ENCODE measurements at regions not wholly inside any gene's neighbourhood (a gene's known extent, or its start where the extent isn't known, plus 50 kb on each side); places are given as distances from the start of the nearest gene placed in this dataset.

DNA sequence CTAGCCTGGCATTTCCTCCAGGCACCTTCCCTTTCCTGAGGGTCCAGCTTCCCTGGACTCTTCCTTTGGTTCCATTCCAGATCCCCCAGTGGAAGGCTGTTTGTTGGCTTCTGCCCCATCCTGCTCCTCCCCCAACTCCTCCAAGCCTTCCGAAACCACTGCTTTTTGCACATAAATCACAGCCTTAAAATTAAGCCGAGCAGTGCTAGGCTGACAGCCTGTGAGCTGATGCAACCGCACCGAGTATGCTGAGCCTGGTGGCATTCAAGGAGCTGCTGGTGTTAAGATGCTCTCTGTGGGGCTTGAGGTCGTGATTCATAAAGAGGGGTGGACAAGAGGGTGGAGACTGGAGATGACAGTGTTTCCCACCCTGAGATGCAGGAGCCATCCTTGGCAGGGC lies 266.6 kb upstream of the C1orf174 start:
- TF ChIP-seq, protein P1, sequence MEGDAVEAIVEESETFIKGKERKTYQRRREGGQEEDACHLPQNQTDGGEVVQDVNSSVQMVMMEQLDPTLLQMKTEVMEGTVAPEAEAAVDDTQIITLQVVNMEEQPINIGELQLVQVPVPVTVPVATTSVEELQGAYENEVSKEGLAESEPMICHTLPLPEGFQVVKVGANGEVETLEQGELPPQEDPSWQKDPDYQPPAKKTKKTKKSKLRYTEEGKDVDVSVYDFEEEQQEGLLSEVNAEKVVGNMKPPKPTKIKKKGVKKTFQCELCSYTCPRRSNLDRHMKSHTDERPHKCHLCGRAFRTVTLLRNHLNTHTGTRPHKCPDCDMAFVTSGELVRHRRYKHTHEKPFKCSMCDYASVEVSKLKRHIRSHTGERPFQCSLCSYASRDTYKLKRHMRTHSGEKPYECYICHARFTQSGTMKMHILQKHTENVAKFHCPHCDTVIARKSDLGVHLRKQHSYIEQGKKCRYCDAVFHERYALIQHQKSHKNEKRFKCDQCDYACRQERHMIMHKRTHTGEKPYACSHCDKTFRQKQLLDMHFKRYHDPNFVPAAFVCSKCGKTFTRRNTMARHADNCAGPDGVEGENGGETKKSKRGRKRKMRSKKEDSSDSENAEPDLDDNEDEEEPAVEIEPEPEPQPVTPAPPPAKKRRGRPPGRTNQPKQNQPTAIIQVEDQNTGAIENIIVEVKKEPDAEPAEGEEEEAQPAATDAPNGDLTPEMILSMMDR (conservative IDR thresholded peaks at IDR 0.05; ENCODE audit: low read depth, low read length): no peak
- TF ChIP-seq MAFK (IDR thresholded peaks at IDR 0.05; ENCODE audit: low read depth, low read length) (no peak), RAD21 (IDR thresholded peaks at IDR 0.05; ENCODE audit: low read length) (no peak), POLR2A (IDR thresholded peaks at IDR 0.05; ENCODE audit: low read depth, low read length) (no peak), SMC3 (IDR thresholded peaks at IDR 0.05; ENCODE audit: low read depth, low read length) (no peak), MXI1 (IDR thresholded peaks at IDR 0.05; ENCODE audit: borderline replicate concordance, low read depth, low read length) (no peak), RFX5 (IDR thresholded peaks at IDR 0.05; ENCODE audit: low read depth, low read length) (no peak), BHLHE40 (IDR thresholded peaks at IDR 0.05; ENCODE audit: low read depth, low read length) (no peak), CEBPB (IDR thresholded peaks at IDR 0.05; ENCODE audit: low read depth, low read length) (no peak), FOS (IDR thresholded peaks at IDR 0.05; ENCODE audit: low read depth, low read length) (no peak)
- TF ChIP-seq, protein P2, sequence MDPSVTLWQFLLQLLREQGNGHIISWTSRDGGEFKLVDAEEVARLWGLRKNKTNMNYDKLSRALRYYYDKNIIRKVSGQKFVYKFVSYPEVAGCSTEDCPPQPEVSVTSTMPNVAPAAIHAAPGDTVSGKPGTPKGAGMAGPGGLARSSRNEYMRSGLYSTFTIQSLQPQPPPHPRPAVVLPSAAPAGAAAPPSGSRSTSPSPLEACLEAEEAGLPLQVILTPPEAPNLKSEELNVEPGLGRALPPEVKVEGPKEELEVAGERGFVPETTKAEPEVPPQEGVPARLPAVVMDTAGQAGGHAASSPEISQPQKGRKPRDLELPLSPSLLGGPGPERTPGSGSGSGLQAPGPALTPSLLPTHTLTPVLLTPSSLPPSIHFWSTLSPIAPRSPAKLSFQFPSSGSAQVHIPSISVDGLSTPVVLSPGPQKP (IDR thresholded peaks at IDR 0.05; ENCODE audit: borderline replicate concordance, low read depth, low read length): no peak
- TF ChIP-seq, protein P3, sequence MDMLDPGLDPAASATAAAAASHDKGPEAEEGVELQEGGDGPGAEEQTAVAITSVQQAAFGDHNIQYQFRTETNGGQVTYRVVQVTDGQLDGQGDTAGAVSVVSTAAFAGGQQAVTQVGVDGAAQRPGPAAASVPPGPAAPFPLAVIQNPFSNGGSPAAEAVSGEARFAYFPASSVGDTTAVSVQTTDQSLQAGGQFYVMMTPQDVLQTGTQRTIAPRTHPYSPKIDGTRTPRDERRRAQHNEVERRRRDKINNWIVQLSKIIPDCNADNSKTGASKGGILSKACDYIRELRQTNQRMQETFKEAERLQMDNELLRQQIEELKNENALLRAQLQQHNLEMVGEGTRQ (IDR thresholded peaks at IDR 0.05; ENCODE audit: low read depth, low read length): no peak
